ENCODE measurements at regions not wholly inside any gene's neighbourhood (a gene's known extent, or its start where the extent isn't known, plus 50 kb on each side); places are given as distances from the start of the nearest gene placed in this dataset.
"Not testable (repeated sequence)": the region's sequence is repeated elsewhere in the genome, so short reads cannot be mapped to it uniquely, and the experiment has no call there.

DNA sequence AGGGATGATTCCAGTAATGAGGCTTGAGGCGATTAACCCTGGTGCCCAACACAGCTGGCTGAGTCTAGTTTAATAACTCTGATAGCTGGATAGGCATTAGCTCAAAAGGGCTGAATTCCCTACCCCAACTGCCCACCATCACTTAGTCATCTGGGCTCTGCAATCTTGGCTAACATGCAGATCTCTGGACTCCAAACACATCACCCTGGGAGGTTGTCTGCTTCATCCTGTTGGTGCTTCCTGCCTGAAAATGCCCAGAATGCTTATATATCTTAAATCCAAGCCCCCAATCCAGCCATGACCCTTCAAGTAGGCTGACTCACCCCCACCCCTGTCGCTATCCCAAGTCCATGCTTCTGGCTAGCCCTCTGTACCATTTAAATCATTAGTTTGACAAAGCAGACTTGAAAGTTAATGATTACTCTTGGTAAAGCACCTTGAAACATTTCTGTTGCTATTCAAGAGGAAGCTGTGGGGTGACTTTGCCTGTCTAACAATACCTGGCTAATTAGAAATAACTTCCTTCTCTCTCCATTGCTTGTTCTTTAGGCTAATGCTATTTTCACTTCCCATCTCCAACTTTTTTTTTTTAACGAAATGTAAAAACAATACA lies 107.0 kb upstream of the RORA start:
- no peak for DNase-seq (ENCODE audit: low read depth)
- no peak overlapping the region for H3K4me3 ChIP-seq (ENCODE audit: control insufficient read depth, low read depth, low read length)
- TF ChIP-seq, protein P1, sequence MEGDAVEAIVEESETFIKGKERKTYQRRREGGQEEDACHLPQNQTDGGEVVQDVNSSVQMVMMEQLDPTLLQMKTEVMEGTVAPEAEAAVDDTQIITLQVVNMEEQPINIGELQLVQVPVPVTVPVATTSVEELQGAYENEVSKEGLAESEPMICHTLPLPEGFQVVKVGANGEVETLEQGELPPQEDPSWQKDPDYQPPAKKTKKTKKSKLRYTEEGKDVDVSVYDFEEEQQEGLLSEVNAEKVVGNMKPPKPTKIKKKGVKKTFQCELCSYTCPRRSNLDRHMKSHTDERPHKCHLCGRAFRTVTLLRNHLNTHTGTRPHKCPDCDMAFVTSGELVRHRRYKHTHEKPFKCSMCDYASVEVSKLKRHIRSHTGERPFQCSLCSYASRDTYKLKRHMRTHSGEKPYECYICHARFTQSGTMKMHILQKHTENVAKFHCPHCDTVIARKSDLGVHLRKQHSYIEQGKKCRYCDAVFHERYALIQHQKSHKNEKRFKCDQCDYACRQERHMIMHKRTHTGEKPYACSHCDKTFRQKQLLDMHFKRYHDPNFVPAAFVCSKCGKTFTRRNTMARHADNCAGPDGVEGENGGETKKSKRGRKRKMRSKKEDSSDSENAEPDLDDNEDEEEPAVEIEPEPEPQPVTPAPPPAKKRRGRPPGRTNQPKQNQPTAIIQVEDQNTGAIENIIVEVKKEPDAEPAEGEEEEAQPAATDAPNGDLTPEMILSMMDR (IDR thresholded peaks at IDR 0.05; ENCODE audit: control insufficient read depth, insufficient read depth, low read depth, low read length, missing control alignments), result no peak

DNA sequence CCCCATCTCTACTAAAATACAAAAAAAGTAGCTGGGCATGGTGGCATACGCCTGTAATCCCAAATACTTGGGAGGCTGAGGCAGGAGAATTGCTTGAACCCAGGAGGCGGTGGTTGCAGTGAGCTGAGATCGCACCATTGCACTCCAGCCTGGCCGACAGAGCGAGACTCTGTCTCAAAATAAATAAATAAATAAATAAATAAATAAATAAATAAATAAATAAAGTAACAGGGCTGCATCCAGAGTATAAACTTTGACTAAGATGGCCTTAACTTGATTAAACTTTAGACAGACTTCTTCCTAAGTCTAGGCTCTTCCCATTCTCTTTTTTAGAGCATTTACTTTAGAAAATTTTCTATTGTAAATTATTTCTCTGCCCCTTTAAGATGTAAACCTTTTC lies 105.6 kb upstream of the RORA start:
- H3K4me3 ChIP-seq (ENCODE audit: control insufficient read depth, low read depth, low read length); DNase-seq (ENCODE audit: low read depth): not testable (repeated sequence)

DNA sequence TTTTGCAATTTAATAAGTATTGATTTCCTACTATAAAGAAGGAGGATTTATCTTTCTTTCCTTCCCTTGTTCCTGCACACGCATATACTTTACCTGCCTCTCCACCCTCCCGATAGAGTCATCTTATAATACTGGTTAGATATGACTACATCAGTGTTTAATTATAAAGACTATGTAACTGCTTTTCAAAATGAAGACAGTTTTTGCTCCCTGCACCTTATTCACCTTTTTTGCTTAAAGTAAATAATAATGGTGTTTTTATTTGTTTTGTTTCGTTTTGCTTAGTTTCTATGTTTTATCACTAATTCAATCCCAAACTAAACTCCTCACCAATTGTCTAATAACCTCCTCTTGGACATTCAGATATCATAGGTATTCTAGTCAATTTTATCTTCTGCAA lies 101.9 kb upstream of the RORA start:
- DNase-seq (ENCODE audit: low read depth), result no peak
- no peak overlapping the region for H3K4me3 ChIP-seq (ENCODE audit: control insufficient read depth, low read depth, low read length)
- TF ChIP-seq, protein P1 (IDR thresholded peaks at IDR 0.05; ENCODE audit: control insufficient read depth, insufficient read depth, low read depth, low read length, missing control alignments), result no peak

DNA sequence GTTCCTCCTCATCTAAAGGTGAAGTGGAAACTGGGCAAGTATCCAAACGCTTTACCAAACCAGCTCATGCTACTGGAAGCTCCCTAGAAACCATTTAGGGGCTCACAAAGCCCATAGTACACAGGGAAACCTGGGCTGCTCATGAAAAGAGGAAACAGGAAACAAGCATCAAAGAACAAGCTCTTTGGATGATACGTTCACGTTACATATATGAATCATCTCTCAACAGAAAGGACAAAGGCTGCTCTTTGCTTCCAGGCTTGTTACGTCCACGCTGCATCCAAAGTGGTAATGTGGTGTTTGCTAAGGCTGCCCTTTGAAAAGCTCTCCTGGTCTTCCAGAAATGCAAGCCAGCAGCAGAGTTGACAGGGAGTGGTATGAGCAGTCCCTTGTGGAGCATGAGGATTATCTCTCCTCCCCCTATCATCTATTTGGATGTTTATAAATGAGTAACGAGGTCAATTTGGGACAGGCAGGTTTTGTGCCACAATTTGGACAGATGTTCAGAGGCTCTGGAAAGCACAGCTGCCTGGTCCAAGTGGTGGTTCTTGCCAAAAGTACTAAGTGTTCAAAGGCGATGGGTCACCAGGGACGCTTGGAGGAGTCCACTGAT lies 98.0 kb upstream of the RORA start:
- no peak for DNase-seq (ENCODE audit: low read depth)
- TF ChIP-seq, protein P1 (IDR thresholded peaks at IDR 0.05; ENCODE audit: control insufficient read depth, insufficient read depth, low read depth, low read length, missing control alignments), result no peak
- no peak overlapping the region for H3K4me3 ChIP-seq (ENCODE audit: control insufficient read depth, low read depth, low read length)

DNA sequence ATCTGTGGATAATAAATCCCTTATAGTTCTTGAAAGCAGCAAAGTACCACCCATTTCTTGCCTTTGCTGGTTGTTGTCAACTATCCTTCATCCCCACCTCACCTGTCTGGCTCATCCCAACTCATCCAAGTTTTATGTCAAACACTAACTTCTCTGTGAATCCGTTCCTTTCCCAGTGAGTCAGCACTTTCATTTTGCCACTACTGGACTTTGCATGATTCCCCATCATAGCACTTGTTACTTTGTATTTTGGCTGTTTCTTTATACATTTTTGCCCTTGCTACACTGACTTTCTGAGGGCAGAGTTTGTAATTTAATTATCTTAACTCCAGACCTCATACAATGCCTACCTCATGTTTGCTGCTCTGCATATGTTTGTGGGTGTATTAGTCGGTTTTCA lies 90.8 kb upstream of the RORA start:
- TF ChIP-seq, protein P1 (IDR thresholded peaks at IDR 0.05; ENCODE audit: control insufficient read depth, insufficient read depth, low read depth, low read length, missing control alignments), result no peak
- no peak for DNase-seq (ENCODE audit: low read depth)

DNA sequence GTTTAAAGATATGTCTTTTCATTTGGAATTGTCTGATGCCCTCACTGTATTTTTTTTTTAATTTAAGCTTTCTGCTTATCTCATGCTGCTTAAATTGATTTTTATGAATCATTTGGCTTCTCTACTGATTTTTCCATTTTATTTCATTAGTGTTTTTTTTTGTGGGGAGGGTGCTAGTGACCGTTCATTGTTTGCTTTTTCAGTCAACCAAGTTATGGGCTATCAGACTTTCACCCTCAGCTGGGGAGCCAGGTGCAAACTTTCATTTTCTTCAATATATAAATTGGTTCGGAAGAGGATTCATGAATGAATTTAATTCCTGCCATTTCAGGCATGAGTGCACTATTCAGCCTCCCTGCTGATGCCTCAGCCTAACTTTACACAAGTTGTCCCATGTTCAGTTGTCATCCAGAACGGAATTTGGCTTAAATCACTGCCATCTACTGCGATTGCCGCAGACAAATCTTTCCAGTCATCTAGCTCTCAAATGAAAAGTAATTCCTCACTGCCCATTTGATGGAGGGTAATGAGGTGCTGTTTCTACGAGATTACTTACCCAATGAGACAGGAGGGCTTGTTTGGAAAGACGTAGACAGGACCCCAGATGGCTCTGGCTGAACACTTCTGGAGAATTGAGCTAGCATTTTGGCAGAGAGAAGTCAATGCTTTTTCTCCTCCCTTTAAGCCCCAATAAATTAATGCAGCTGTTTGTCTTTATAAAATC lies 89.9 kb upstream of the RORA start:
- H3K4me3 ChIP-seq (ENCODE audit: control insufficient read depth, low read depth, low read length), result no peak overlapping the region
- no peak for DNase-seq (ENCODE audit: low read depth)
- TF ChIP-seq, protein P1 (IDR thresholded peaks at IDR 0.05; ENCODE audit: control insufficient read depth, insufficient read depth, low read depth, low read length, missing control alignments), result no peak

More for the DNA sequence above, 90.8 kb upstream of the RORA start:
- no peak overlapping the region for H3K4me3 ChIP-seq (ENCODE audit: control insufficient read depth, low read depth, low read length)

DNA sequence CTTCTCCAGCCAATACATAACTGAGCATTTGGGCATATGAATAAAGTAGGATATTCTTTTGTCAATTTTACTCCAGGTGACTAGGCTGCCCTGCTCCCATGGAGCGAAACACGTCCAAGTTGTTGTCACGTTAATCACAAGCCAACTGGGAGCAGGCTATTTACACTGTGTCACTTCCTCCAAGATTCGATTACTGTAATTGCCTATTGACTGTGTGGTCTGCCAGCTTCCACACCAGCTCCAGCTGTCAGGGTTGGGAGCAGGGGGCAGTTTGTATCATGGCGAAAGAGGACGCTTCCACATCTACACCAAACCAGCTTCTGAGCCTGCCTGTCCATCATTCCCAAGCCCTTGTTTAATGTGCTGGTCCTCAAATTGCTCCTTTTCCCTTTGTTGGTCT lies 89.2 kb upstream of the RORA start:
- no peak for DNase-seq (ENCODE audit: low read depth)
- TF ChIP-seq, protein P1 (IDR thresholded peaks at IDR 0.05; ENCODE audit: control insufficient read depth, insufficient read depth, low read depth, low read length, missing control alignments), result no peak
- H3K4me3 ChIP-seq (ENCODE audit: control insufficient read depth, low read depth, low read length), result no peak overlapping the region

Data from AG09309 (cell line).